Glutamatergic neuron (in vitro differentiated cells): ENCODE measurements at regions not wholly inside any gene's neighbourhood (a gene's known extent, or its start where the extent isn't known, plus 50 kb on each side); places are given as distances from the start of the nearest gene placed in this dataset.

ENCODE experiments used
- DNase-seq: peaks from one replicate; pipeline ENCODE4 v3.0.0; 2022
- H3K27ac Mint-ChIP-seq: one replicate; pipeline ENCODE4 v1.8.0; 2020; ENCODE audit warnings: mild to moderate bottlenecking, mixed read lengths, inconsistent platforms; ENCODE audit not compliant: unreplicated experiment
- H3K27me3 Mint-ChIP-seq: one replicate; pipeline ENCODE4 v1.8.0; 2020; ENCODE audit warnings: mild to moderate bottlenecking, moderate library complexity, mixed read lengths, inconsistent platforms; ENCODE audit not compliant: unreplicated experiment
- H3K36me3 Mint-ChIP-seq: one replicate; pipeline ENCODE4 v1.8.0; 2020; ENCODE audit warnings: mild to moderate bottlenecking, mixed read lengths, inconsistent platforms; ENCODE audit not compliant: unreplicated experiment
- H3K4me1 Mint-ChIP-seq: one replicate; pipeline ENCODE4 v1.8.0; 2020; ENCODE audit warnings: mild to moderate bottlenecking, low read depth, mixed read lengths, inconsistent platforms; ENCODE audit not compliant: unreplicated experiment
- H3K4me3 Mint-ChIP-seq: one replicate; pipeline ENCODE4 v1.8.0; 2020; ENCODE audit warnings: mild to moderate bottlenecking, mixed read lengths, inconsistent platforms; ENCODE audit not compliant: unreplicated experiment
- H3K9me3 Mint-ChIP-seq: one replicate; pipeline ENCODE4 v1.8.0; 2020; ENCODE audit warnings: mild to moderate bottlenecking, moderate library complexity, mixed read lengths, inconsistent platforms; ENCODE audit not compliant: unreplicated experiment
- CTCF ChIP-seq: fragments of 200-600 bp; sonication (generic); IDR thresholded peaks from one replicate; pipeline ENCODE4 v1.5.0; 2021; ENCODE audit not compliant: partially characterized antibody, unreplicated experiment

DNA sequence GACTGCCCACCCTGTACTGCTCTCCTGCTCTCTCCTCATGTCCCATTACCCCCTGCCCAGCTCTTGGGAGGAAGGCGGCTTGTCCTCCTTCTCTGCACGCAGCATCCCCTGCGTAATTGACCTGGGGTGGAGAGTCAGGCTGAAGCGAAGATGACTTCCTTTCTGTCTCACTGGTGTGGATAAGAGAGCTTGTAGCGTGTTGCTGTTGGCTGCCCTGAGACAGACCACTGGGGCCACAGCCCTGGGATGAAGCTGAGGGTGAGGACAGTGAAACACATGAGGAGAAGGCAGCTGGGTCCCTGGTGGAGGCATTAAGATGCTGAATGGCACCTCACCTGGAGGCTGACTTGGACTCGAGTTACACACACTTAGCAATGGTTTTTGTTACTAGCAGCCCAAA, 310.3 kb upstream of the ZNF32 start:
- TF ChIP-seq CTCF: no peak
- peaks cover 5% of the 10 kb centered on the region for H3K27me3 Mint-ChIP-seq

DNA sequence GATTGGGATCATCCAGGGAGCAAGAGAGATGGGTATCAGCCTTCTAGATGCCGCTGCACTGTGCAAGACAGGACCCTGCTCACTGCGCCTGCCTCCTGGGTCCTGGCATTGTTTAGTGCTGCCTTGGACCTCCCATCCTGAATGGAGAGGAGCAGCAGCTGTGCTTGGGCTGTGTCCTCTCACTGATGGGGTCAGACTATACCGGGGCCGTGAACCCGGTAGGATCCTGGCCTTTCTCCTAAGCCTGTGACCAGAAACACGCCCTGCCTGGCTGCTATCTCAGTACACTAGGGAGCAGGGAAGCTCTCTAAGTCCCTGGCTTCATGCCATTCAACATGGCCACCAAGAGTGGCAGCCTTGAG, 309.4 kb upstream of the ZNF32 start:
- no peak overlapping the region for H3K4me3 Mint-ChIP-seq
- H3K27me3 Mint-ChIP-seq: peaks cover 5% of the 10 kb centered on the region
- TF ChIP-seq CTCF: no peak
- DNase-seq: no peak
- peaks cover 9% of the 10 kb centered on the region for H3K4me1 Mint-ChIP-seq
- H3K27ac Mint-ChIP-seq: no peak overlapping the region
- peaks cover 13% of the 10 kb centered on the region for H3K36me3 Mint-ChIP-seq
- H3K9me3 Mint-ChIP-seq: peaks cover 3% of the 10 kb centered on the region

More for the DNA sequence above, 310.3 kb upstream of the ZNF32 start:
- H3K9me3 Mint-ChIP-seq: peaks cover 3% of the 10 kb centered on the region
- H3K4me3 Mint-ChIP-seq: no peak overlapping the region
- peaks cover 9% of the 10 kb centered on the region for H3K36me3 Mint-ChIP-seq
- peak overlapping the region; percentile 44 for H3K27ac Mint-ChIP-seq
- peaks cover 9% of the 10 kb centered on the region for H3K4me1 Mint-ChIP-seq
- DNase-seq: no peak

GRCh38 chr10:43957267-43958070, 308.8 kb upstream of the ZNF32 start:
- Mint-ChIP-seq H3K27ac (no peak overlapping the region), H3K4me1 (peaks cover 9% of the 10 kb centered on the region), H3K27me3 (peaks cover 5% of the 10 kb centered on the region), H3K36me3 (peaks cover 17% of the 10 kb centered on the region), H3K9me3 (peaks cover 3% of the 10 kb centered on the region), H3K4me3 (no peak overlapping the region)
- no peak for DNase-seq
- no peak for TF ChIP-seq CTCF

DNA sequence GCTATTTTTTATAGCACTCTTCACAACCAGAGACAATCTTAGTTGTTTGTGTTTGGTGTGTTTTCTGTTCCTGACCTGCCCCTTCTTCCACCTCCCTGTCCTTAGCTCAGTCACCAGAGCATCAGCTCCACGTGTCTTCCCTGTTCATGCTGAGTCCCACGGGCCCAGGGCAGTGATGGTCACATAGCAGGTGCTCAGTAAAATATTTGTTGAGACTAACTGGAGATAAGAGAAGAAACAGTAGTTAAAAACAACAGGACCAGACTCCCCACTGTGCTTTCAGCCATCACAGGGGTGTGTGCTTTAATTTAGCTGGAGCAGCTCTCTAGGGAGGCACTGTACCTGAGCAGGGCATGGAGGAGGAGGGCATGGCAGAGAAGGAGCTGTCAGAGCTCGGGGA, 307.3 kb upstream of the ZNF32 start:
- Mint-ChIP-seq H3K9me3 (peaks cover 3% of the 10 kb centered on the region), H3K4me1 (peaks cover 9% of the 10 kb centered on the region), H3K27ac (no peak overlapping the region), H3K4me3 (no peak overlapping the region), H3K27me3 (peaks cover 3% of the 10 kb centered on the region), H3K36me3 (peaks cover 17% of the 10 kb centered on the region)
- DNase-seq: no peak
- no peak for TF ChIP-seq CTCF

DNA sequence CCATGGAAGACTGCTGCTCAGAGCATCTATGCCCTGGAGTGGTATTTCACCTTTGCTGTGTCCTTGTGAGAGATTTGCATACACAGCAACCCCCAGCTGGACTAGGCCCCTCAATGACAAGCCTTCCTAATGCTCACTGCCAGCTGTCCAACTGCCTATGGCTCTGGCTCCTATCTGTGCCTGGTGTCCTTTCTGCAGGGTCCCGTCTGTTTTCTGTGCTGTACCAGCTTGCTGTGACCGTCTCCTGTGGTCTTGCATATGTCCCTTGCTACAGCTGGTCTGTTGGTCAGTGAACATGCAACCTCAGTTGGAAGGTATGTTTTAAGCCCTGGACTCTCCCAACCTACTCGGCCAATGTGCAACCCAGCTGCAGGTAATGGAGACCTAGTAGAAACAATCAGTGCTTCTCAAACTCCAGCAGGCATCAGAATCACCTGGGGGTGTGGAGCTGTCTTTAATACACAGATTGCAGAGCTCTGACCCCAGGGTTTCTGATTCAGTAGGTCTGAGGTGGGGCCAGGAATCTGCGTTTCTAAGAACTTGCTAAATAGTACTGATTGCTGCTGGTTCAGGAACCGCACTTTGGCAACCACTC, 306.4 kb upstream of the ZNF32 start:
- peaks cover 9% of the 10 kb centered on the region for H3K4me1 Mint-ChIP-seq
- no peak overlapping the region for H3K27ac Mint-ChIP-seq
- H3K36me3 Mint-ChIP-seq: peaks cover 17% of the 10 kb centered on the region
- DNase-seq: no peak
- TF ChIP-seq CTCF: no peak
- no peak overlapping the region for H3K4me3 Mint-ChIP-seq
- peaks cover 2% of the 10 kb centered on the region for H3K27me3 Mint-ChIP-seq
- H3K9me3 Mint-ChIP-seq: peaks cover 3% of the 10 kb centered on the region
